CD4-positive, alpha-beta T cell treated with Interleukin-17A for 1 hour (primary cell): ENCODE measurements at regions not wholly inside any gene's neighbourhood (a gene's known extent, or its start where the extent isn't known, plus 50 kb on each side); places are given as distances from the start of the nearest gene placed in this dataset.
"Not testable (repeated sequence)": the region's sequence is repeated elsewhere in the genome, so short reads cannot be mapped to it uniquely, and the experiment has no call there.

Experiments
- DNase-seq: peaks from one replicate; pipeline ENCODE4 v3.0.0-alpha.2; 2020

DNA sequence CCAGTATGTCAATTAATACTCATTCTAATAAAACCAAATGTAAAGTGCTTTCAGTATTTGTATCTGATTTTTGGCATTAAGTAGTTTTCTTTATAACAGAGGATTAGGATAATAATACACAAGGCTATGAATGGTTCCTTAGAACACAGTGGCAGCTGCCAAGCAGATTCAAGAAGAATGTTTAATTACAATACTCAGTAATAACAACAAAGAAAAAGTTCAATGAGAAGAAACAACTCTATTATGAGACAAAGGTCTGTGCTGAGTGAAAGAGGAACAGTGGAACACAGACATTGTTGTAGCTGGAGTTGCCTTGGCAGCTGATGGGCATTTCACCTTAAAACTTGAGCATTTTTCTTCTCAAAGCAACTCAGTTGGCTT lies 502.6 kb upstream of the NR3C2 start:
- no peak for DNase-seq

- no peak for DNase-seq
Observed at GRCh38 chr4:148944136-148944838, 502.1 kb upstream of the NR3C2 start.

DNA sequence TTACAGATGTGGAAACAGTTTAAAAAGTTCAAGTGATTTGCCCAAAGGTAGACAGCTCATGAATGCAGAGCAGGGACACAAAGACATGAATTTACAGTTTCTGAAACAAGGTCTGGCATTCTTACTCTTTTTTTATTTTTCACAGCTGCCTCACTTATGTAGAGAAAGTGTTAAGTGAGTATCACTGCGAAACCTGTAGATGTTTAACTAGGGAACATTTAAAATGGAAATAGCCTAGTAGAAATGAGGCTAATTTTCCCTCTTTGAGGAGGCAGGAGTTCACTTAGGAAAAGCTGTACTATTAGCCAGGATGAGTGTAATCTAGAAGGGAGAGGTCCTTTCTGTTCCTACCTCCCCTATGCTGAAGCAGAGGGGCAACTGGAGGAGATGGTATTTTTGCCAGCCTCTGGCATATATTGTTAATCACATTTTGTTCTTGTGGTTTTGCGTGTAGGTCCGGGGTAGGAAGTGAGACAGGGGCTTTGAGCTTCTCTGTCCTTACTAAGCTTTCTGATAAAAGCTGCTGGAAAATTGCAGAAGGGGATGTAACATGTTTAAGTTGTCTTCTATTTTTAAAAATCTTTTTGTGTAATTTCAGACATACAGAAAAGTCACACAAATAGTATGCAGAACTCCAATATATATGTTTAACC lies 492.8 kb upstream of the NR3C2 start:
- no peak for DNase-seq

- DNase-seq: no peak
Observed at GRCh38 chr4:148926276-148927260, 484.4 kb upstream of the NR3C2 start.

- no peak for DNase-seq
Observed at GRCh38 chr4:148923881-148924280, 481.7 kb upstream of the NR3C2 start.

DNA sequence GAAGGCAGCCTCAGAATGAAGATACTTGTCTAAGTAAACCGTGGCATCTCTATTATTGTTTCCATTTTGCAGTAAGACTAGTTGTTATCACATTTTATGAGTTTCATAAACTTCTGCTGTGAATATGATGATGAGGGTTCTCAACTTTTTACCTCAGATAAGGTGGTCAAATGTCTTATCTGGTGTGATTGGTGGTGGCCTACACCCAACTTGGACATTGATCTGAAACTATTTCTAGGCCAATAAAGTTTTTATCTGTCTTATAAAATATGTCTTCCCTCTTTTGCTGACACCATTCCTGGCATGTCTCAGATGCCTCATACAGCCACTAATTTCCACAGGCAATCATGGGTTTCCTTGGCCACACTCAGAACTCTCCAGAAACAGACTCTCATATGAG lies 480.3 kb upstream of the NR3C2 start:
- DNase-seq: no peak

DNA sequence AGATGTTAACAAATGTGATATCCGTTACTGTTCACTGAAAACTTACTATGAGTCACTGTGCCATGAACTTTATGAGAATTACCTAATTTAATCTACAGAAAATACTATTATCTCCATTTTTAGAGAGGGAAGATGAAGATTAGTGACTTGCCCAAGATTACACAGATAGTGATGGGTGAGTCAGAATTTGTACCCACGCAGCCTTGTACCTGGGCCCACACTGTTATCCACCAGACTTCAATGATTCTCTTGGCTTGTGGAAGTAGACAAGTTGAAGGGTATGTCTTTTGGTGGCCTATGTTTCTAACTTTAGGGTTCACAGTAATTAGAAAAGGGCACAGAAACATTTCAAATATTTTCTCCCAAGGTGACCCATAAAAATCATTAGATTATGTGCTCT lies 472.5 kb upstream of the NR3C2 start:
- DNase-seq: no peak

- DNase-seq: no peak
Observed at GRCh38 chr4:148914301-148914700, 472.1 kb upstream of the NR3C2 start.

GRCh38 chr4:148903388-148903787 lies 461.2 kb upstream of the NR3C2 start:
- no peak for DNase-seq

- DNase-seq: no peak
Observed at GRCh38 chr4:148901075-148901705, 459.0 kb upstream of the NR3C2 start.

GRCh38 chr4:148898139-148898538 lies 455.9 kb upstream of the NR3C2 start:
- not testable (repeated sequence) for DNase-seq

DNA sequence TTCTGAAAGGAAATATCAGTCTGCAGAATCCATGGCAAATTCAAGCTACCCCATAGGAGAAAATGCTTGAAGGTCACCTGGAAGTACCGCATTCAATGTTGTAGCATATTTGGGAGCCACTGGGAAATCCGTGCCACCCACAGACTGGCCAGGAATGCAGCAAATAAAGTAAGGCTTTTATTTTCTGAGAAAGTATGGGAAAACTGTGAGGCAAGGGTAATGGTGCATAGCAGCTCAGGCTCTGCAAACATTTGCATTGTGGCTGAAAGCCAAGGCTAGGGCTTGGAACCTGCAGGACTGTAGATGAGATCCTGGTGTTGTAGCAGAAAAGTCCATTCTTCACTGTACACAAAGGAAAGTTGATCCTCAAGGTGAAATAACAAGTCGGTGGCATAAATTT lies 450.9 kb upstream of the NR3C2 start:
- DNase-seq: no peak

DNA sequence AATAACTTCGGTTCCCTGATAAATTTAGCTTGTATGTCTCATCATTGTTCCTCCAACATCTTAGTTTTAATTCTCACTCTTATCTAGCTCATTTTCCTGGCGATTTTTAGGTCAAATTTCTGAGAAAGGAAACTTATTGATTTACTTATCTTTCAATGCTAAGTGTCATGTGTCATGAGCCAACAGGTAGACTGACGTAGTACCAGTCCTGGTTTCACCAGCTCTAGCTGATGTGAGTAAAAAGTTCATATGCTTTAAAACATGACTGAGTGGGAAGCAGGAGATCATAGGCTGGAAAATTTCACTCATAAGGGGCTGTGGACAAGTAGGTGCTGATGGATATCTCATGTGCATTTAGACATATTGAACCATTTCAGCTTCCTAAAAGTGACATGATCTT lies 441.7 kb upstream of the NR3C2 start:
- no peak for DNase-seq

- DNase-seq: no peak
Observed at GRCh38 chr4:148883435-148883834, 441.2 kb upstream of the NR3C2 start.

DNA sequence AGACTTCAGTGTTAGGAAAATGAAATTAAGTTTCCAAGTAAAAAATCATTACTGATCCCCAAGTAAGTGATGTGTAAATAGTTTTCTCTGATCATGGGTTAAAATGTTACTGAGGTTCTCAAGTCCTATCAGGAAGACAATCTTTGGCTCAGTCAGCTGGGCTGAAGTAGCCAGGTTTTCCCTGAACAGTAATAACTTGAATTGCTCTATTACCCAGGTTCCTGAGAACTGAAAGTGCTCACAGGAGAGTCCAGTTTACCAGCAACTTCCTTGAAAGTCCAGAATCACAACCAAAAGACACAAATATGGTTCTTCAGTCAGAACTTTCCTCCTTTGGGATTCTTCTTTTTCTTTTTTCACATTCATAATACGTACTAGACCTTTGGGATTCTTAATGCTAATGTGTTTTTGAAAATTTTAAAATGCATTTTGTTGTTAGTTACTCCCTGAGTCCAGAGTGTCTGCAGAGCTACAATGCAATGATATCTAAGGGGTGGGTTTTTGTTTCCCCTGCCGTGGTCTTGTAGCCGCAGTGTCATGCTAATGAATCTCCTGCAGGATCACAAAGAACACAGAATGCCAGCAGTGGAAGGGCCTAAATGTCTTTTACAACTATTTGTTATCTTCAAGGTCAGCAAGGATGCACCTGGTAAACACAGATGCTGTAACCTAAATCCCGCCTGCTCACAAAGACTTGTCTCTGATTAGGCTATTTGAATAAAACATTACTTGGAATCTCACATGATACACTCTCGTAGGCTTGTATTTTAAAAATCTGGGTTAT lies 439.8 kb upstream of the NR3C2 start:
- no peak for DNase-seq

DNA sequence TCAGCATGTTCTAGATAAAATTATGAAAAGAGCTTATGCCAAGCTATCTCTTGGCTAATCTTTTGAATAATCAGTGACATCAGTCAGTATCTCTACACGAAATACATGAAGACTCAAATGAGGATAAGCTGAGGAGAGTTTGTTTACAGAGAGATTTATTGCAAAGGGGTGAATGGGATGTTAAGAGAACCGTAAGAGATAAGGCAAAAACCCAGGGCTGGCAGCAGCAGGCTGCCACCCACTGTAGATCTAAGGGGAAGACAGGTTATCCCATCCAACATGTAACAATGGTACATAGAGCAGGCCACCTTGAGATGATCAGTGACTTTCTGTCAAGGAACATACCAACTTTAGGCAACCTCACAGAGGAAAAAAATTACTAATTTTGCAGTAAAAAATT lies 432.1 kb upstream of the NR3C2 start:
- no peak for DNase-seq

DNA sequence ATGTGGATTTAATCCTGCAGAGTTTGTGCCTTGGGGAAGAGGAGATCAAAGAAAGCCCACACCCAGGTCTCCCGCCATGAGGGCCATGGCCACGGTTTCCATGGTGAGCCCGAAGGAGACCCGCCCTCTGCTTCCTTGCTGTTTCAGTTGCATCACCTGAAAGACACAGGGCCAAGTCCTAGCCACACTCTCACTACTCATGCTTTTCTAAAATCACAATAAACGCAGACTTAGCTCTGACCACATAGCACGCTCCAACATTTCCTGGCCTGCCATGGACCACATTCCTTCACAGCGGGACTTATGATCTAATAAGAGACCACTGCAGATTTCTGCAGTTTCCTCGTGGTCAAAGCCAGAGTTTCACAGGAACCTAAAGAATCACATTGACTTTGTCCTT lies 426.0 kb upstream of the NR3C2 start:
- DNase-seq: no peak

DNA sequence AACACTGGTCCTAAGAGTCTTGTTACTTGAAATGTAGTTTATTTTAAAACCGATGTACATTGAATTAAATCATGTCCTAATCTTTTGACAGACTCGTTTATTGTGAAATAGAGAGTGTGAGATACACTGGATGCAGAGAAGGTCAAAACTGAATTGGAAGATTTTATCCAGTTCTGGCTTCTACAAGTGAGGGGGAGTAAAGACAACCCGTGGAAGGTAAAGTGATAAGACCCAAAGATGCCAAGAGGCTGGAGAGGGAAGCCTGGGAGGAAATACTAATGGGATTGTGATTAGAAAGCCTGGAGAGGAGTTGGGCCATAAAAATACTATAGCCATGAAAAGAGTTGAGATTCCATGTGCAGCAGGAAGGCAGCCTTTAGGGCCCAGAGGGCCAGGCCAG lies 424.5 kb upstream of the NR3C2 start:
- DNase-seq: no peak

GRCh38 chr4:148857973-148858534 lies 415.8 kb upstream of the NR3C2 start:
- DNase-seq: no peak

- no peak for DNase-seq
Observed at GRCh38 chr4:148857239-148857972, 415.2 kb upstream of the NR3C2 start.

- DNase-seq: no peak
Observed at GRCh38 chr4:148854203-148854602, 412.0 kb upstream of the NR3C2 start.
